Upper lobe of left lung (tissue), 4 donors: ENCODE measurements at regions not wholly inside any gene's neighbourhood (a gene's known extent, or its start where the extent isn't known, plus 50 kb on each side); places are given as distances from the start of the nearest gene placed in this dataset.

ENCODE experiments used
- POLR2A ChIP-seq, 4 donors: fragments of 450-650 bp; IDR thresholded peaks; one replicate each; pipeline ENCODE4 v1.5.1; 2016 to 2017; ENCODE audit warnings: antibody characterized with exemption in 4 of 4, mild to moderate bottlenecking in 2 of 4
- TF ChIP-seq, protein P1 (sequence below), 6 experiments: fragments of 450-650 bp in 4 of 6; fragments of 200-600 bp in 2 of 6; sonication (generic) in 2 of 6; IDR thresholded peaks; one replicate each; pipeline ENCODE4 v1.5.1; 2016 to 2019; ENCODE audit warnings: antibody characterized with exemption in 6 of 6

DNA sequence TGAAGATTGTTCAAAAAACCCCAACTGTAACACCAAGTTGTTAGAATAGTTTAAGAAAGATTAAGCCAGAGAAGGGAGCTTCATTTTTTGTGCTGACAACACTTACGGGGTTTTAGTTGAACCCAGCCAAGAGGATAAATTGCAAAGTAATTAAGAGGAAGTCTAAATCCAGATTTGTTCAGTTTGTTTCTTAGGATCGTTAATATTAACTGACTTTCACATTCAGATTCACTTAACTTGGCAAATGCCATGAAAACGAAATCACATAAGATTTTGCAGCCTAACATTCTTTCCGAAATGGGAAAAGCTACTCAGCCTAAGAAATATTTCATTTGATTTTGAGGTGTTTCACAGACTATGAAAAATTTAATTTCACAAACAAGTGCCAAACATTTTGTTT, 511.3 kb downstream of the TRIML1 start:
- TF ChIP-seq, protein P1, sequence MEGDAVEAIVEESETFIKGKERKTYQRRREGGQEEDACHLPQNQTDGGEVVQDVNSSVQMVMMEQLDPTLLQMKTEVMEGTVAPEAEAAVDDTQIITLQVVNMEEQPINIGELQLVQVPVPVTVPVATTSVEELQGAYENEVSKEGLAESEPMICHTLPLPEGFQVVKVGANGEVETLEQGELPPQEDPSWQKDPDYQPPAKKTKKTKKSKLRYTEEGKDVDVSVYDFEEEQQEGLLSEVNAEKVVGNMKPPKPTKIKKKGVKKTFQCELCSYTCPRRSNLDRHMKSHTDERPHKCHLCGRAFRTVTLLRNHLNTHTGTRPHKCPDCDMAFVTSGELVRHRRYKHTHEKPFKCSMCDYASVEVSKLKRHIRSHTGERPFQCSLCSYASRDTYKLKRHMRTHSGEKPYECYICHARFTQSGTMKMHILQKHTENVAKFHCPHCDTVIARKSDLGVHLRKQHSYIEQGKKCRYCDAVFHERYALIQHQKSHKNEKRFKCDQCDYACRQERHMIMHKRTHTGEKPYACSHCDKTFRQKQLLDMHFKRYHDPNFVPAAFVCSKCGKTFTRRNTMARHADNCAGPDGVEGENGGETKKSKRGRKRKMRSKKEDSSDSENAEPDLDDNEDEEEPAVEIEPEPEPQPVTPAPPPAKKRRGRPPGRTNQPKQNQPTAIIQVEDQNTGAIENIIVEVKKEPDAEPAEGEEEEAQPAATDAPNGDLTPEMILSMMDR (IDR thresholded peaks at IDR 0.05): no peak
- no peak for TF ChIP-seq POLR2A (IDR thresholded peaks at IDR 0.05)
